GM20000 (cell line): ENCODE measurements at regions not wholly inside any gene's neighbourhood (a gene's known extent, or its start where the extent isn't known, plus 50 kb on each side); places are given as distances from the start of the nearest gene placed in this dataset.
"Not testable (repeated sequence)": the region's sequence is repeated elsewhere in the genome, so short reads cannot be mapped to it uniquely, and the experiment has no call there.

Experiments
- DNase-seq: peaks from one replicate; pipeline ENCODE4 v3.0.0; 2012; ENCODE audit warnings: low spot score
- CTCF ChIP-seq: IDR thresholded peaks from 2 replicates; pipeline ENCODE4 v1.5.1; 2012; ENCODE audit warnings: mild to moderate bottlenecking, control low read depth; ENCODE audit errors: extremely low read depth, missing control alignments

- no peak for DNase-seq
- TF ChIP-seq CTCF, result no peak
Observed at GRCh38 chr4:27119239-27119638, 258.6 kb downstream of the STIM2 start.

GRCh38 chr4:27121830-27122229, 261.2 kb downstream of the STIM2 start:
- no peak for TF ChIP-seq CTCF
- no peak for DNase-seq

GRCh38 chr4:27123123-27123768, 262.6 kb downstream of the STIM2 start:
- no peak for DNase-seq
- no peak for TF ChIP-seq CTCF

GRCh38 chr4:27123769-27124124, 263.1 kb downstream of the STIM2 start:
- no peak for DNase-seq
- TF ChIP-seq CTCF, result no peak

GRCh38 chr4:27126895-27127294, 266.3 kb downstream of the STIM2 start:
- not testable (repeated sequence) for DNase-seq

- DNase-seq, result no peak
- no peak for TF ChIP-seq CTCF
Observed at GRCh38 chr4:27128443-27128842, 267.8 kb downstream of the STIM2 start.

GRCh38 chr4:27129871-27130366, 269.3 kb downstream of the STIM2 start:
- no peak for TF ChIP-seq CTCF
- DNase-seq, result no peak

- TF ChIP-seq CTCF, result no peak
- DNase-seq, result no peak
Observed at GRCh38 chr4:27132497-27132896, 271.9 kb downstream of the STIM2 start.
